ENCODE measurements at regions not wholly inside any gene's neighbourhood (a gene's known extent, or its start where the extent isn't known, plus 50 kb on each side); places are given as distances from the start of the nearest gene placed in this dataset.
"Not testable (repeated sequence)": the region's sequence is repeated elsewhere in the genome, so short reads cannot be mapped to it uniquely, and the experiment has no call there.

DNA sequence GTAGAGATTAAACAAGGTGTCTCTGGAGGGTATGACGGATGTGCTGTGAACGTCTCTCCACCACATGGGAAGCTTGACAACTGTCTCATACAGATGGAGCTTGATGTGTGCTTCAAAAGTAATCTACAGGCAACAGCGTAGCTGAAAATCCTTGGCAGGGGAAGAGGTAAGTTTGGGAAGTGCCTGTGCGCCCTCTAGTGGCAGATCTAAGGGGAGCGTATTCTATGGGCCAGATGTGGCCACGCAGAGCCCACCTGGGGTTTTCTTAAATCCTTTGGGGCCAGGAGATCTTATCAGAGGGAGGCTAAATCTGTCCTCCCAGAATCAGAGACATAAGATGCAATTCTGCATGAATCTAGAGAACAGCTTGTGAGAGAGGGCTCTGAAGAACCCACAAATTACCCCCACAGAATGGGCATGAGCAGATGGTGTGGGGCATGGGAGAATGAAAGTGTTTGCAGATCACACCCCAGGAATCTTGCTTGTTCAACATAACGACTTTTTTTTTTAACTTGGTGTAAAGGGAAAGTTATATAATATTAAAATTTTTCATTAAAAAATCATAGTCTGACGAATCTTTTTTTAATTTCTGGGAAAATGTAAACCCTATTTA, 91.2 kb upstream of the MPP7 start:
- DNase-seq, result peak; percentile 77

DNA sequence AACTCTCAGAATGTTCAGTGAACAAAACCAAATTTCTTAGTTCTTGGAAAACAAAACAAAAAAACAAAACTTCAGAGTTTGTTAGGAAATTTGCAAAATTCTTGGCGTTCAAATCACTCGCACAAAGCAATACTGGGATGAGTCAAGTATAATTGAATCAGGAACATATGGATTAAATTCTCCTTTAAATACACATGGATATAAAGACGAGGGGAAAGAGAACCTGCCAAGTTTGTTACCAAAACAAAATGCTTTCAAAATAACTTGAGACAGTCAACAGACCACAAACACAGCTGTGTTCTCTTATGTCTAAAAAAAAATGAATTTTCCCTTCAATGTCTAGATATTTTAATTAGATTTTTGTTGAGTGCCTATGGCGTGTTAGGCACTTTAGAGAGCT, 93.5 kb upstream of the MPP7 start:
- no peak for DNase-seq

DNA sequence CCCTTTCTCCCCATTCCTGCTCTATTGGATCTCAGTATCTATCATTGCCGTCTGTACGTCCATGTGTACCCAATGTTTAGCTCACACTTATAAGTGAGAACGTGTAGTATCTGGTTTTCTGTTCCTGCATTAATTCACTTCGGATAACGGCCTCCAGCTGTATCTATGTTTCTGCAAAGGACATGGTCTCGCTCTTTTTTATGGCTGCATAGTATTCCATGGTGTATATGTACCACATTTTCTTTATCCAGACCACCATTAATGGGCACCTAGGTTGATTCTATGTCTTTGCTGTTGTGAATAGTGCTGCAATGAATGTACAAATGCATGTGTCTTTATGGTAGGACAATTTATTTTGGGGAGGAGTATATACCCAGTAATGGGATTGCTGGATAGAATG, 94.4 kb upstream of the MPP7 start:
- no peak for DNase-seq

DNA sequence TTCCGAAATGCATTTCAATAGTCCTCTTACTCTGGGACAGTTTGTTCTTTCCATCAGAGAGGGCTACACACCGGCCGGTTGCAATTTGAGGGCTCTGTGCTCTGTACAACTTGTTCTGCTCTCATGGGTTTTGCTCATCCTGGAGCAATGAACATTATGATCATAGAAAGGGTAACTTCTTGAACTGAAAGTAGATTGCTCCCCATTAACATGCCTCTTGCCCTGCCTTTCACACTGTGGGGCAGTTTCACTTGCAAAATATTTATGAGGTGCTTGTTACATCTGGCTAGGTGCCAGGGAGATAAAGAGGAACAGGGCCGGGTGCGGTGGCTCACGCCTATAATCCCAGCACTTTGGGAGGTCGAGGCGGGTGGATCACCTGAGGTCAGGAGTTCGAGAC, 97.3 kb upstream of the MPP7 start:
- no peak for DNase-seq

GRCh38 chr10:28400681-28401080, 97.8 kb upstream of the MPP7 start:
- no peak for DNase-seq

DNA sequence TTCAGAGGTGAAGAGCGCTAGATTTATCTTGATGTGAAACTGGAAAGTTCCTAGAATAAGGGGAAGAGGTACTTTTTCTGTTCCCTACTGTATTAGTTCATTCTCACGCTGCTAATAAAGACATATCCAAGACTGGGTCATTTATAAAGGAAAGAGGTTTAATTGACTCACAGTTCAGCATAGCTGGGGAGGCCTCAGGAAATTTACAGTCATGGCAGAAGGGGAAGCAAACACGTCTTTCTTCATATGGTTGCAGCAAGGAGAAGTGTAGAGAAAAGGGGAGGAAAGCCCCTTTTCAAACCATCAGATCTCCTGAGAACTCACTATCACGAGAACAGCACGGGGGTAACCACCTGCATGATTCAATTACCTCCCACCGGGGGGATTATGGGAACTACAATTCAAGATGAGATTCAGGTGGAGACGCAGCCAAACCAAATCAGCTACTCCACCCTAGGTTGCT, 99.8 kb upstream of the MPP7 start:
- not testable (repeated sequence) for DNase-seq

GRCh38 chr10:28403090-28403489, 100.2 kb upstream of the MPP7 start:
- DNase-seq, result no peak

DNA sequence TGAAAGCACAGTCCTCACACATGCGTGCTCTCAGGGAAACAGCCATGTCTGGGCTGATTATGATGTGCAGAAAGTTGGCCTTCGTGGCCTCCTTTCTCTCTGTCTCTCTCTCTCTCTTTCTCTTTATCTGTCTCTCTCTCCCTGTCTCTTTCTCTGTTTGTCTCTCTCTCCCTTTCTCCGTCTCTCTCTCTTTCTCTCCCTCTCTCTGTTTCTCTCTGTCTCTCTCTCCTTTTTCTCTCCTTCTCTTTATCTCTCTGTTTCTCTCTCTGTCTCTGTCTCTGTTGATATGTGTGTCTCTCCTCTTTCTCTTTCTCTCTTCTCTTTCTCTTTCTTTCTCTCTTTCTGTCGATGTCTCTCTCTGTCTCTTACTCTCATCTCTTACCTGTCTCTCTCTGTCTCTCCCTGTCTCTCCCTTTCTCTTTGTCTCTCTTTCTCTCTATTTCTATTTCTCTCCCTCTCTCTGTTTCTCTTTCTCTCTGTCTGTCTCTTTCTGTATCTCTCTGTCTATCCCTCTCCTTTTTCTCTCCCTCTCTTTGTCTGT, 105.4 kb upstream of the MPP7 start:
- no peak for DNase-seq

DNA sequence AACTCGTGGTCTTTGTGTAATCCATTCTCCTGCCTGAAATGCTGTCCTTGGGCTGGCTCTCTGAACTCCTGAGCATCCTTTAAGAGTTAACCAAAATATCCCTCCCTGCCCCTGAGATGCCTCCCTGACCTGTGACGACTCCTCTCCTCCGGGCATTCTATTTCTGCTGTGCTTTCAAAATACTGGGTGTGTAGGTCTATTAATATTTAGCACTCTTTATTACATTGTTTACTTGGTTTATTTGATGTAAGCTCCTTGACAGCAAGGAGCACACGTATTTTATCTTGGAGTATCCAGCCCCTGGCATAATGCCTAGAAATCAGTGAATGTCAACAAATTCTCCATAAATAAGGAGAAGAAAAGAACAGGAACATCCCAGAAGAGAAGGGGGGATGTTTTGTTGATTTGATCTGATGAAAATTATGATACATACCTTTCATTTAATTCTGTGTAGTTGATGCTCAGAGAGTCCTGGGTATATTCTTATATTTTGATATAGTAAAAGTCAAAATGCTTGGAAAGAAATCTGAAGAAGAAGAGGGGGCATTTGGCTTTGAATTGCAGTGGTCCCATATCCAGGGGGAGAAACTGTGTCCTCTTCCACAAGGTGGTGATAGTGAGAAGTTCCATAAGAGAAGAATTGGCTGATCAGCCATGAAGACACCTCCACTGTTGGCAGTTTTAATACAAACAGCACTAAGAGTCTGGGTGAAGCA, 107.7 kb upstream of the MPP7 start:
- DNase-seq, result no peak

DNA sequence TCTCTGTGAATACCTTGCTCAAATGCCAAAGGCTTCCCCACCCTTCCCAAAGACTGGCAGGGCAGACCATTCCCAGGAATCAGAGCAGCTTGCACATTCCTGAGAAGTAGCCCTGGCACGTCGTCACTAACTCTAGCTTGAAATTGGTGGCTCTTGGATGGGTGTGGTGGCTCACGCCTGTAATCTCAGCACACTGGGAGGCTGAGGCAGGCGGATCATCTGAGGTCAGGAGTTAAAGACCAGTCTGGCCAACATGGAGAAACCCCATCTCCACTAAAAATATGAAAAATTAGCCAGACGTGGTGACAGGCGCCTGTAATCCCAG, 108.2 kb upstream of the MPP7 start:
- DNase-seq, result no peak

DNA sequence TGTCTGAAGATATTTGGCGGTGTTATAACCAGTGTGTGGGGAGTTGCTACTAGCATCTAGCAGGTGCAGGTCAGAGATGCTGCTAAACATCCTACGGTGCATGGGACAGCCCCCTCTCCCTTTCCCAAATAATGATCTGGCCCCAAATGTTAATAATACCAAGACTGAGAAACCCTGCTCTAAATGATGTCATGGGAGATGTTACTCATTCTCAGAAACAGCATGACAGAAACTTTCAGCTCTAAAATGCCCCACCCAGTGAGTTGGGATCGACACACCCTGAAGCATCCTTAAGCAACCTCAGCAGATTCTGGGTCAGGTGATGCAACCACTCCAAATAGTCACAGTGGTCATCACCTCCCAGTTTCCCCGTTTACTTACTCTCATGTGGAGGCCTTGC, 108.8 kb upstream of the MPP7 start:
- DNase-seq, result no peak

DNA sequence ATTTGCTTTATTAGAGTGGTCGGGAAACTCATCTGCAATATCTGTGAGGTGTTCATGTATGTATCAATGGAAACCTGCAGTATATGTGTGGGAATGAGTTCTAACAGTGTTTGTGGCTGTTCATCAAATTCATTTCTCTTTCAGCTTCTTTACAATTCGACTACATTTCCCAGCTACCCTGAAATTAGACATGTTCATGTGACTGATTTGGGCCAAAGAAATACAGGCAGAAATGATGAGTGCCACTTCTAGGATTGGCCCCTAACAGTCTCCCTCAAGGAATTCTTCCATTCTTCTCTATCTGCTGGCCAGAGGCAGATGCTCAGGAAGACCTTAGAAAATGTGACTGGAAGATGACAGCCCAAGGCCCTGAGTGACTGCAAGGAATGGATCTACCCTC, 114.8 kb upstream of the WAC start:
- DNase-seq, result no peak

GRCh38 chr10:28425422-28425821, 107.5 kb upstream of the WAC start:
- DNase-seq, result no peak

- DNase-seq, result no peak
Measured at GRCh38 chr10:28426392-28427159, 106.3 kb upstream of the WAC start.

DNA sequence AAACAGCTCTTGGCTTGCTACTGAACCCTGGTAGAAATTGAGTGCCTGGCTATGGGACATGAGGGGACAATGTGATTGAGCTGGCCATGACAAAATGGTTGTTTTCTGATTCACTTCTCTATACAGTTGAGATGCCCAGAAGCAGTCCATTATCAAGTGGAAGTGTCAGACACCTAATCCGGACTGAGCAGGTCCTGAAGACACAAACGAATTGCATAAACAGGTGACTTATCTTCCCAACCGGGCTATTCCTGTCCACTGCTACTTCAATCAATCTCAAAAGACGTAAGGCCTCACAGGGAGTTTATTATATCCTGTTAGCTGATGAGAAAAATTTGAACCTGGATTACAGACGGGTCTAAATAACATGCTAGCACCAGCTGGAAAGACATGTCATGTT, 105.5 kb upstream of the WAC start:
- DNase-seq, result no peak

DNA sequence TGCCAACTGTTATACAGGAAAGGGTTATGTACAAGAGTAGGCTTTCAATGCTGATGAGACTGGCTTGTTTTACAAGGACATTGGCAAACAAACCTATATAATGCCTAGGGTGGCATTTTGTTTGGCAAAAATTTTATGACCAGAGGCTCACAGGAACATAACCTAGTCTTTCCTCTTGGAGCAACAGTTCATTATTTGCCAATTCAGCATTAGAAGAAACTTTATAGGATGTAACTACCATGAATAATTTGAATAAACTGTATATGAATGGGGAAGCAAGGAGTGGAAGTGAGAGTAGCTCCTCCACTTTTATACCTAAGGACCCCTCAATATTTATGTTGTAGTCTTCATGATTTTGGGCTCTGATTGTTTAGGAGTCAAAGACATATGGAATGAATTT, 103.9 kb upstream of the WAC start:
- DNase-seq, result no peak

GRCh38 chr10:28429573-28430216, 103.2 kb upstream of the WAC start:
- no peak for DNase-seq

GRCh38 chr10:28431139-28431538, 101.8 kb upstream of the WAC start:
- no peak for DNase-seq

GRCh38 chr10:28432210-28432676, 100.7 kb upstream of the WAC start:
- DNase-seq, result peak; percentile 62

DNA sequence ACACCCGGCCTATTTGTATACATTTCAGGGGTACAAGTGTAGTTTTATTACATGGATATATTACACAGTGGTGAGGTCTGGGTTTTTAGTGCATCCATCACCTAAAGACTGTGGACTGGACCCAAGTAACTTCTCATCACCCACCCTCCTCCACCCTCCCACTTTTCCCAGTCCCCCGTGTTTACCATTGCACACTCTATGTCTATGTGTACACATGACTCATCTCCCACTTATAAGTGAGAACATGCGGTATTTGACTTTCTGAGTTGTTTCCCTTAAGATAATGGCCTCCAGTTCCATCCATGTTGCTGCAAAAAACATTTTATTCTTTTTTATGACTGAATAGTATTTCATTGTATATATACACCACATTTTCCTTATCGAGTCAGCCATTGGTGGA, 98.9 kb upstream of the WAC start:
- no peak for DNase-seq

GRCh38 chr10:28442403-28442802, 90.5 kb upstream of the WAC start:
- no peak for DNase-seq

DNA sequence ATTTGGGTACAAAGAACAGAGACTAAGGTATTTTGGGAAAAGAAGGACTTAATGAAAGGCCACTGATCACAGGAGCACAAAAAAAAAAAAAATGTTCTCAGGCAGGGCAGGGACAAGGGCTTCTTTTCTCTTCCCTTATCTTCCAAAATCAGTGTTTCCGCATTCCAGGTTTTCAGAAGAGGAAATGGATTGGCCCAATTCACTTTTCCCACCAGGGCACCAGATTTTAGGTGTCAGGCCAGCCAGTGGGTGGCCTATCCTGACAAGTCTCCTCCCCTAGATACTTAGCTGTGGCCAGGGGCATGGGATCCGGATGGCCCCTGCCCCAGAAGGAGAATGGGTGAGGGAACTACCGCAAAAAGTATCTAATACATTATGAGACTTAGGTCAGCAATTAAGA, 88.9 kb upstream of the WAC start:
- DNase-seq, result no peak

DNA sequence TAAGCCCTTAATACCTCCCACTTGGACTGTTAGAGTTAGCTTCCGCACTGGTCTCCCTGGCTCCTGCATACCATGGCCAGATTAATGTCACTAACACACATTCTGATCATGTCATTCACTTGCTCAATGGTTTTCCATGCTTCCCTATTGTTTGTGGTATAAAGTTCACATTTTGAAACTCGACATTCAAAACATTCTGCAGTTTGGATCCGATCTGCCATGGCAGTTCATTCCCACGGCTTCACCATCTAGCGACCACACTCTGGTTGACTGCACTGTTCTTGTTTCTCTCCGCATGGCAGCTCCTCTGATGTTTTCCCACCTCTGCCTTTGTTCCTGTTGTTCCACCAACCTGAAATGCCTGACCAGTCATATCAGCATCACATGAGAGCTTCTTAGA, 87.4 kb upstream of the WAC start:
- DNase-seq, result no peak
